ENCODE measurements at regions not wholly inside any gene's neighbourhood (a gene's known extent, or its start where the extent isn't known, plus 50 kb on each side); places are given as distances from the start of the nearest gene placed in this dataset.
A peak's percentile ranks its signal among the peaks of the same experiment; 100 is the strongest.

DNA sequence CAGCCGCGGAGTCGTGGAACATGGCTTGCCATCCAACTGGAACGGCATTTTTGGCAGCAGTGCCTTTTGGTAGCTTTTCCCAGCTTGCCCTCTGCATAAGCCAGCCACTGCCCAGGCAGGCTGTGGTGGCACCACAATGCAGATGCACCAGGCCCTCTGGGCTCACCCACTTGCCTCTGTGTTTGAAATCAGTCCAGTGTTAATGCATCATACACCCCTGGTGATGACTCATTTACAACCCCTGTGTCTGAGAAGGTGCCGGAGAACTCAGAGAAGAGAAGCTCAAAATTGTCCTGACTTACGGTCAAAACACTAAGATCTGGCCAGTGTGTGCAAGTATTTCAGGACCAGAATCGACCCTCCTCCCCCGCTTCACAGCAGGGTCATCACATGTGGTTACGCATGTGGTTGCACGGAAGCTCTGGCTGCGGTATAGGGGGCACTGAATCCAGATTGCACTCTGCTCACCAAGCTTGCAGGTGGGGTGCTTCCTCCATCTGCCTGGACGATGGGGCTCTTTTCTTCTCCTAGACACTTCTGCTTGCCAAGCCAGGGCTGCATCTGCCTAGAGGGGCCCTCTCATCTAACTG is 66.5 kb upstream of the SMIM15 start:
- no peaks in the 10 kb centered on the region for H3K36me3 ChIP-seq (ENCODE audit: control insufficient read depth in 2 of 3, insufficient read depth in 3 of 3, low read length in 3 of 3)
- no peaks in the 10 kb centered on the region for H3K9me3 ChIP-seq (ENCODE audit: control insufficient read depth in 2 of 3, insufficient read depth in 1 of 3, low read length in 3 of 3)
- FAIRE-seq (no peak), DNase-seq (no peak)
- TF ChIP-seq, protein P1, sequence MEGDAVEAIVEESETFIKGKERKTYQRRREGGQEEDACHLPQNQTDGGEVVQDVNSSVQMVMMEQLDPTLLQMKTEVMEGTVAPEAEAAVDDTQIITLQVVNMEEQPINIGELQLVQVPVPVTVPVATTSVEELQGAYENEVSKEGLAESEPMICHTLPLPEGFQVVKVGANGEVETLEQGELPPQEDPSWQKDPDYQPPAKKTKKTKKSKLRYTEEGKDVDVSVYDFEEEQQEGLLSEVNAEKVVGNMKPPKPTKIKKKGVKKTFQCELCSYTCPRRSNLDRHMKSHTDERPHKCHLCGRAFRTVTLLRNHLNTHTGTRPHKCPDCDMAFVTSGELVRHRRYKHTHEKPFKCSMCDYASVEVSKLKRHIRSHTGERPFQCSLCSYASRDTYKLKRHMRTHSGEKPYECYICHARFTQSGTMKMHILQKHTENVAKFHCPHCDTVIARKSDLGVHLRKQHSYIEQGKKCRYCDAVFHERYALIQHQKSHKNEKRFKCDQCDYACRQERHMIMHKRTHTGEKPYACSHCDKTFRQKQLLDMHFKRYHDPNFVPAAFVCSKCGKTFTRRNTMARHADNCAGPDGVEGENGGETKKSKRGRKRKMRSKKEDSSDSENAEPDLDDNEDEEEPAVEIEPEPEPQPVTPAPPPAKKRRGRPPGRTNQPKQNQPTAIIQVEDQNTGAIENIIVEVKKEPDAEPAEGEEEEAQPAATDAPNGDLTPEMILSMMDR (IDR thresholded peaks at IDR 0.05; ENCODE audit: borderline replicate concordance, extremely low read depth, insufficient read depth): no peak
- no peak overlapping the region for H3K4me3 ChIP-seq (ENCODE audit: low read length in 3 of 3)
- peaks cover 0 to 6% (median 0%) of the 10 kb centered on the region in 3 donors for H3K4me1 ChIP-seq (ENCODE audit: control insufficient read depth in 2 of 3, insufficient read depth in 2 of 3, low read depth in 1 of 3, low read length in 3 of 3)
- H3K9ac ChIP-seq (ENCODE audit: low read length in 3 of 3): no peak overlapping the region
- H3K27ac ChIP-seq (ENCODE audit: low read depth in 2 of 2, low read length in 2 of 2): peak overlapping the region; percentile 5 to 38
- no peaks in the 10 kb centered on the region for H3K27me3 ChIP-seq (ENCODE audit: control insufficient read depth, insufficient read depth, low read length)
- intact Hi-C loops (cut with DNase I): no loop called here

DNA sequence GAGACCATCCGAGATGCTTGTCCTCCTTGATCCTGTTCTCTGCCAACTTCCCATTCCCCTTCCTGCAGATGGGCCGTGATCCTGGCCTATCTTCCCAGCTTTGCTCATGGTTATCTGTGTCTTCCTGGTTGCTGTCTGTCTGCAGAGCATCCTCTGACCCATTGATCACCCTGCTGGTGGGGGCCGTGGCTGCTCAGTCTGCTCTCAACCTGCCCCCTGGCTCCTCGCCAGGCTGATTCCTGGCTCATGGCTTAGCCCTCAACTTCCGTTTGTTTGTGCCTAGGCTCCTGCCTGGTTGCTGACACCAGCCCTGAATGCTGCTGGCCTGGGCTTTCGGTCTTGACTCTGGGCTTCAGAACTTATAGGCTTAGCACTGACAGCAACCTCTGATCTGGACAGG is 67.1 kb upstream of the SMIM15 start:
- peak in 2 of 5 donors; percentile 21 to 49 for DNase-seq
- Histone ChIP-seq H3K27me3 (ENCODE audit: control insufficient read depth, insufficient read depth, low read length) (no peaks in the 10 kb centered on the region), H3K9me3 (ENCODE audit: control insufficient read depth in 2 of 3, insufficient read depth in 1 of 3, low read length in 3 of 3) (no peaks in the 10 kb centered on the region), H3K9ac (ENCODE audit: low read length in 3 of 3) (no peak overlapping the region), H3K36me3 (ENCODE audit: control insufficient read depth in 2 of 3, insufficient read depth in 3 of 3, low read length in 3 of 3) (no peaks in the 10 kb centered on the region), H3K27ac (ENCODE audit: low read depth in 2 of 2, low read length in 2 of 2) (no peak overlapping the region), H3K4me3 (ENCODE audit: low read length in 3 of 3) (no peak overlapping the region), H3K4me1 (ENCODE audit: control insufficient read depth in 2 of 3, insufficient read depth in 2 of 3, low read depth in 1 of 3, low read length in 3 of 3) (peaks cover 0 to 6% (median 0%) of the 10 kb centered on the region in 3 donors)
- intact Hi-C loops (cut with DNase I): no loop called here
- TF ChIP-seq, protein P1 (IDR thresholded peaks at IDR 0.05; ENCODE audit: borderline replicate concordance, extremely low read depth, insufficient read depth): no peak
- no peak for FAIRE-seq

DNA sequence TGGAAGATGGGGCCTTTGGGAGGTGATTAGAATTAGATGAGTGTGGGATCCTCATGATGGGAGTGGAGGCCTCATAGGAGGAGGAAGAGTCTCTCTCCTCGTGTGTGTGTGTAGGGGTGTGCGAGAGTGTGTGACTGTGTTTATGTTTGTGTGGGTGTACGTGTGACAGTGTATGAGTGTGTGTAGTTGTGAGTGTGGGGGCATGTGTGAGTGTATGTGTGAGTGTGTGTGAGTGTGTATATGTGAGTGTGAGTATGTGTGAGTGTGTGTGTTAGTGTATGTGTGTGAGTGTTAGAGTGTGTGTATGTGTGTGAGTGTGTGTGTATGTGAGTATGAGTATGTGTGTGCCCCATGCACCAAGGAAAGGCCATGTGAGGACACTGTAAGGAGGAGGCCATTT is 68.2 kb upstream of the SMIM15 start:
- Histone ChIP-seq H3K4me1 (ENCODE audit: control insufficient read depth in 2 of 3, insufficient read depth in 2 of 3, low read depth in 1 of 3, low read length in 3 of 3) (peaks cover 0 to 6% (median 0%) of the 10 kb centered on the region in 3 donors), H3K27ac (ENCODE audit: low read depth in 2 of 2, low read length in 2 of 2) (no peak overlapping the region), H3K36me3 (ENCODE audit: control insufficient read depth in 2 of 3, insufficient read depth in 3 of 3, low read length in 3 of 3) (no peaks in the 10 kb centered on the region), H3K27me3 (ENCODE audit: control insufficient read depth, insufficient read depth, low read length) (no peaks in the 10 kb centered on the region), H3K9ac (ENCODE audit: low read length in 3 of 3) (no peak overlapping the region), H3K4me3 (ENCODE audit: low read length in 3 of 3) (no peak overlapping the region), H3K9me3 (ENCODE audit: control insufficient read depth in 2 of 3, insufficient read depth in 1 of 3, low read length in 3 of 3) (no peaks in the 10 kb centered on the region)
- no peak for DNase-seq
- TF ChIP-seq, protein P1 (IDR thresholded peaks at IDR 0.05; ENCODE audit: borderline replicate concordance, extremely low read depth, insufficient read depth): no peak
- intact Hi-C loops (cut with DNase I): no loop called here
- no peak for FAIRE-seq

DNA sequence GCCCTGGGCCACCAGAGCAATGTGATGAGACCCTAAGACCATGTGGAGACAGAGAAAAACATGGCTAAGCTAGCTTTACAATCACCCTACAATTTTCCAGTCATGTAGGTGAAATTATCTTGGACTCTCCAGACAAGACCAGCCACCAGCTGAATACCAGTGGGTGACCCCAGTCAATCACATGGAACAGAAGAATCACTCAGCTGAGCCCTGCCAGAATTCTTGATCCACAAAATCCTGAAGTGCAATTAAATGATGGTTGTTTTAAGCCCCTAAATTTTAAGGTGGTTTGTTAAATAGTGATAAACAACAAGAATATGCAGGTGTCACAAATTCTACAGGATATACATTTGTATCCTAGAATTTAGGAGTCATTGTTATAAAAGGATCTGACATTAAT is 69.5 kb upstream of the SMIM15 start:
- H3K4me3 ChIP-seq (ENCODE audit: low read length in 3 of 3): no peak overlapping the region
- H3K36me3 ChIP-seq (ENCODE audit: control insufficient read depth in 2 of 3, insufficient read depth in 3 of 3, low read length in 3 of 3): no peaks in the 10 kb centered on the region
- H3K9ac ChIP-seq (ENCODE audit: low read length in 3 of 3): no peak overlapping the region
- TF ChIP-seq, protein P1 (IDR thresholded peaks at IDR 0.05; ENCODE audit: borderline replicate concordance, extremely low read depth, insufficient read depth): no peak
- H3K27me3 ChIP-seq (ENCODE audit: control insufficient read depth, insufficient read depth, low read length): no peaks in the 10 kb centered on the region
- H3K4me1 ChIP-seq (ENCODE audit: control insufficient read depth in 2 of 3, insufficient read depth in 2 of 3, low read depth in 1 of 3, low read length in 3 of 3): peaks cover 0 to 6% (median 0%) of the 10 kb centered on the region in 3 donors
- no peaks in the 10 kb centered on the region for H3K9me3 ChIP-seq (ENCODE audit: control insufficient read depth in 2 of 3, insufficient read depth in 1 of 3, low read length in 3 of 3)
- intact Hi-C loops (cut with DNase I): no loop called here
- FAIRE-seq (no peak), DNase-seq (no peak)
- no peak overlapping the region for H3K27ac ChIP-seq (ENCODE audit: low read depth in 2 of 2, low read length in 2 of 2)
